Upper lobe of left lung (tissue), 6 donors: ENCODE measurements at regions not wholly inside any gene's neighbourhood (a gene's known extent, or its start where the extent isn't known, plus 50 kb on each side); places are given as distances from the start of the nearest gene placed in this dataset.

ENCODE experiments used
- ATAC-seq, 2 donors: fragments of 200-7000 bp; cut with Tn5 transposase; one replicate each; pipeline ENCODE4 v1.9.1; 2022; ENCODE audit warnings: mild to moderate bottlenecking in 2 of 2, moderate library complexity in 2 of 2; ENCODE audit not compliant: low FRiP score in 2 of 2
- DNase-seq, 2 donors: peaks; one replicate each; pipeline ENCODE4 v3.0.0-alpha.2; 2019 to 2020
- H3K27ac ChIP-seq, 4 donors: fragments of 200-600 bp; sonication (generic); one replicate each; pipeline ENCODE4 v1.5.1; 2016 to 2019
- H3K27me3 ChIP-seq, 4 donors: fragments of 200-600 bp; sonication (generic); one replicate each; pipeline ENCODE4 v1.5.1; 2017 to 2019
- H3K36me3 ChIP-seq, 4 donors: fragments of 200-600 bp; sonication (generic); one replicate each; pipeline ENCODE4 v1.5.1; 2016 to 2019
- H3K4me1 ChIP-seq, 4 donors: fragments of 200-600 bp; sonication (generic); one replicate each; pipeline ENCODE4 v1.5.1; 2018 to 2019
- H3K4me3 ChIP-seq, 4 donors: fragments of 200-600 bp; sonication (generic); one replicate each; pipeline ENCODE4 v1.5.1; 2017 to 2019; ENCODE audit warnings: mild to moderate bottlenecking in 2 of 4, moderate library complexity in 1 of 4
- H3K9me3 ChIP-seq, 4 donors: fragments of 200-600 bp; sonication (generic); one replicate each; pipeline ENCODE4 v1.5.1; 2018 to 2019
- EP300 ChIP-seq, 4 donors: sonication (generic); formaldehyde crosslinking; IDR thresholded peaks; one replicate each; pipeline ENCODE4 v1.5.1; 2017; ENCODE audit warnings: antibody characterized with exemption in 4 of 4, control low read depth in 2 of 4
- POLR2A ChIP-seq, 4 donors: fragments of 450-650 bp; IDR thresholded peaks; one replicate each; pipeline ENCODE4 v1.5.1; 2016 to 2017; ENCODE audit warnings: antibody characterized with exemption in 4 of 4, mild to moderate bottlenecking in 2 of 4
- POLR2AphosphoS5 ChIP-seq, 2 donors: sonication (generic); formaldehyde crosslinking; IDR thresholded peaks; one replicate each; pipeline ENCODE4 v1.5.1; 2017; ENCODE audit warnings: antibody characterized with exemption in 2 of 2
- WGBS, 2 donors: methylation state at CpG; one replicate each; pipeline ENCODE4 v1.1.5; 2017 to 2018; 5-methylcytosine and 5-hydroxymethylcytosine counted together
- TF ChIP-seq, protein P1 (sequence below), 6 experiments: fragments of 450-650 bp in 4 of 6; fragments of 200-600 bp in 2 of 6; sonication (generic) in 2 of 6; IDR thresholded peaks; one replicate each; pipeline ENCODE4 v1.5.1; 2016 to 2019; ENCODE audit warnings: antibody characterized with exemption in 6 of 6
- donor health status: DM: no; HTN: no; CAD: no; lungs with moderate emphysema.
- donor health status: DM: no; HTN: yes; CAD: no; lungs with severe emphysema.

DNA sequence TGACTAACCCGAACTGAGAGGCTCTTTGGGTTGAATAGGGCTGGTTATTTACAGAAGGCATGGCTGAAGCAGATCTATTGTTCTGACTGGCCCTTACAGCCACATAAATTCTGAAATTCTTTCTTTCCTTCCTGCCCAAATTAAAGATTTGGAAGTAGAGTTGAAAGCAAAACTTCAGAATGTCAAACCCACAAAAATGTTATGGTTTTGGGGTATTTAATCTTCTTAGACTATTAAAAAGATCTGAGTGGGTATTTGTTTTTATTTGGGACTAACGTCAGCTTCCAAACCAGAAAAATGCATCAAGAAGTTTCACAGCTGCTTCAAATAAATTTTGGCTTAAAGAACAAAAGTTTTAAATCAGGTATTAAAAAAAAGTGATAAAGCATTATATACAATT, 124.5 kb downstream of the AHR start:
- TF ChIP-seq POLR2AphosphoS5 (IDR thresholded peaks at IDR 0.05), result no peak
- no peak for TF ChIP-seq EP300 (IDR thresholded peaks at IDR 0.05)
- TF ChIP-seq, protein P1, sequence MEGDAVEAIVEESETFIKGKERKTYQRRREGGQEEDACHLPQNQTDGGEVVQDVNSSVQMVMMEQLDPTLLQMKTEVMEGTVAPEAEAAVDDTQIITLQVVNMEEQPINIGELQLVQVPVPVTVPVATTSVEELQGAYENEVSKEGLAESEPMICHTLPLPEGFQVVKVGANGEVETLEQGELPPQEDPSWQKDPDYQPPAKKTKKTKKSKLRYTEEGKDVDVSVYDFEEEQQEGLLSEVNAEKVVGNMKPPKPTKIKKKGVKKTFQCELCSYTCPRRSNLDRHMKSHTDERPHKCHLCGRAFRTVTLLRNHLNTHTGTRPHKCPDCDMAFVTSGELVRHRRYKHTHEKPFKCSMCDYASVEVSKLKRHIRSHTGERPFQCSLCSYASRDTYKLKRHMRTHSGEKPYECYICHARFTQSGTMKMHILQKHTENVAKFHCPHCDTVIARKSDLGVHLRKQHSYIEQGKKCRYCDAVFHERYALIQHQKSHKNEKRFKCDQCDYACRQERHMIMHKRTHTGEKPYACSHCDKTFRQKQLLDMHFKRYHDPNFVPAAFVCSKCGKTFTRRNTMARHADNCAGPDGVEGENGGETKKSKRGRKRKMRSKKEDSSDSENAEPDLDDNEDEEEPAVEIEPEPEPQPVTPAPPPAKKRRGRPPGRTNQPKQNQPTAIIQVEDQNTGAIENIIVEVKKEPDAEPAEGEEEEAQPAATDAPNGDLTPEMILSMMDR (IDR thresholded peaks at IDR 0.05), result no peak
- TF ChIP-seq POLR2A (IDR thresholded peaks at IDR 0.05), result no peak
- no peak overlapping the region for H3K4me3 ChIP-seq
- no peaks in the 10 kb centered on the region for H3K27me3 ChIP-seq
- H3K9me3 ChIP-seq, result peaks cover 2 to 10% (median 3%) of the 10 kb centered on the region in 4 donors
- DNase-seq, result no peak
- 66 to 75% methylated on average over 2 of the region's 2 CpGs for WGBS, 2 donors
- H3K27ac ChIP-seq, result no peak overlapping the region
- no peaks in the 10 kb centered on the region for H3K4me1 ChIP-seq
- no peak for ATAC-seq
- H3K36me3 ChIP-seq, result no peaks in the 10 kb centered on the region

- DNase-seq (no peak), ATAC-seq (no peak)
- no peak for TF ChIP-seq POLR2AphosphoS5 (IDR thresholded peaks at IDR 0.05)
- no peak for TF ChIP-seq POLR2A (IDR thresholded peaks at IDR 0.05)
- TF ChIP-seq EP300 (IDR thresholded peaks at IDR 0.05), result no peak
- TF ChIP-seq, protein P1 (IDR thresholded peaks at IDR 0.05), result no peak
- Histone ChIP-seq H3K9me3 (peaks cover 10 to 19% (median 12%) of the 10 kb centered on the region in 4 donors), H3K4me3 (no peak overlapping the region), H3K36me3 (no peaks in the 10 kb centered on the region), H3K4me1 (no peaks in the 10 kb centered on the region), H3K27me3 (no peaks in the 10 kb centered on the region), H3K27ac (no peak overlapping the region)
Measured at GRCh38 chr7:17427924-17428323, 129.5 kb downstream of the AHR start.

DNA sequence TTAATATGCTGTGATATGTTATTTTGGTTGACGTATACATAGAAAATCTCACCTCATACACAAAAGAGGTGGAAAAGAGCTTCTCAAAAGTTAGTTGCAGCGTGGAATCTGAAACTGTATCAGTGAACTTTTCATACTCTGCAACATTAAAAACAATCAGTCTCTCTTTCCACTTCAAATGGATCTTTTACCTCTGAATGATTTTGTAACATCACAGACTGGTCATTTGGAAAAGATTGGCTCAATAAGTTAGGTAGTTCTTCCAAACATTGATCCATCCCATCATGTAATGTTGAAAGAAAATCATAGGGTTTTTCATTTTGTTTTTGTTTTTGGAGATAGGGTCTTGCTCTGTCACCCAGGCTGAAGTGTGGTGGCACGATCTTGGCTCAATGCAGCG, 131.1 kb downstream of the AHR start:
- no peaks in the 10 kb centered on the region for H3K27me3 ChIP-seq
- H3K9me3 ChIP-seq, result peaks cover 10 to 19% (median 12%) of the 10 kb centered on the region in 4 donors
- no peak for DNase-seq
- H3K36me3 ChIP-seq, result no peaks in the 10 kb centered on the region
- no peak overlapping the region for H3K4me3 ChIP-seq
- 83% methylated on average over 4 of the region's 4 CpGs for WGBS, 2 donors
- no peak for ATAC-seq
- no peak overlapping the region for H3K27ac ChIP-seq
- TF ChIP-seq, protein P1 (IDR thresholded peaks at IDR 0.05), result no peak
- TF ChIP-seq POLR2AphosphoS5 (IDR thresholded peaks at IDR 0.05), result no peak
- no peak for TF ChIP-seq EP300 (IDR thresholded peaks at IDR 0.05)
- no peak for TF ChIP-seq POLR2A (IDR thresholded peaks at IDR 0.05)
- no peaks in the 10 kb centered on the region for H3K4me1 ChIP-seq

- Histone ChIP-seq H3K4me1 (no peaks in the 10 kb centered on the region), H3K9me3 (peaks cover 10 to 12% (median 11%) of the 10 kb centered on the region in 4 donors), H3K27me3 (no peaks in the 10 kb centered on the region), H3K36me3 (no peaks in the 10 kb centered on the region), H3K27ac (no peak overlapping the region), H3K4me3 (no peak overlapping the region)
- WGBS, 2 donors, result 57 to 63% methylated on average over 3 of the region's 3 CpGs
- TF ChIP-seq POLR2AphosphoS5 (IDR thresholded peaks at IDR 0.05), result no peak
- TF ChIP-seq, protein P1 (IDR thresholded peaks at IDR 0.05), result no peak
- no peak for TF ChIP-seq POLR2A (IDR thresholded peaks at IDR 0.05)
- no peak for TF ChIP-seq EP300 (IDR thresholded peaks at IDR 0.05)
- no peak for ATAC-seq
- DNase-seq, result no peak
Measured at GRCh38 chr7:17432793-17433192, 134.3 kb downstream of the AHR start.

DNA sequence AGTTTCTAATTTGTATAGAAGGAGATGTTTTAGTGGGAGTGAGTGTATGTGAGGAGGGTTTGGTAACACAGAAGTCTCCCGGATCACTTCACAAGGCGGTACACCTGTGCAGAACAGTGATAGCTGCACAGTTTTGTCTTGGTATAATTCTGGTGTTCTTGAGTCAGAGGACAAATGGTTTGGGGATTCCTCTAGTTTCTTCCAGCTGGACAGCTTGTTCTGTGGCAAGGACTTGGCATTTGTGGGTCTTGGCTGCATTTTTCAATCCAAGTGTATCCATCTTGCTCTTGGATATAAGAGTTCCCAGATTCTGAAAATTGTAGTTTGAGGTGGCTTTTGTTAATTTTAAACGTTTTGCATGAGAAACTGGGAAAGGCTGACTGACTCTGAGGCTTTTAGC, 135.7 kb downstream of the AHR start:
- WGBS, 2 donors, result 80 to 85% methylated on average over 3 of the region's 3 CpGs
- no peak for TF ChIP-seq POLR2AphosphoS5 (IDR thresholded peaks at IDR 0.05)
- TF ChIP-seq, protein P1 (IDR thresholded peaks at IDR 0.05), result no peak
- no peak for TF ChIP-seq EP300 (IDR thresholded peaks at IDR 0.05)
- no peak for TF ChIP-seq POLR2A (IDR thresholded peaks at IDR 0.05)
- Histone ChIP-seq H3K4me1 (no peaks in the 10 kb centered on the region), H3K9me3 (no peaks in the 10 kb centered on the region), H3K27me3 (no peaks in the 10 kb centered on the region), H3K4me3 (no peak overlapping the region), H3K27ac (no peak overlapping the region), H3K36me3 (no peaks in the 10 kb centered on the region)
- ATAC-seq (no peak), DNase-seq (no peak)
